ENCODE measurements at regions not wholly inside any gene's neighbourhood (a gene's known extent, or its start where the extent isn't known, plus 50 kb on each side); places are given as distances from the start of the nearest gene placed in this dataset.

- Histone ChIP-seq H3F3A (ENCODE audit: insufficient read depth, low read length, poor library complexity, severe bottlenecking) (no peaks in the 10 kb centered on the region), H4K20me1 (ENCODE audit: insufficient read depth) (no peaks in the 10 kb centered on the region), H3K79me2 (replicated peaks; ENCODE audit: insufficient read depth, low read length) (no peaks in the 10 kb centered on the region), H3K27ac (ENCODE audit: low read length) (no peak overlapping the region), H3K27me3 (ENCODE audit: insufficient read depth, low read depth, low read length) (no peaks in the 10 kb centered on the region), H3K9ac (ENCODE audit: low read length) (no peak overlapping the region), H3K9me2 (ENCODE audit: insufficient read depth, low read length) (no peaks in the 10 kb centered on the region), H3K4me3 (ENCODE audit: low read length) (no peak overlapping the region), H3K36me3 (ENCODE audit: insufficient read depth, low read length) (no peaks in the 10 kb centered on the region), H3K4me2 (ENCODE audit: low read length) (no peak overlapping the region), H2AFZ (ENCODE audit: low read depth, low read length) (no peak overlapping the region), H3K9me3 (ENCODE audit: low read length) (no peaks in the 10 kb centered on the region)
- no peak for TF ChIP-seq SMC3 (conservative IDR thresholded peaks at IDR 0.05; ENCODE audit: poor library complexity)
- no peak for TF ChIP-seq POLR2AphosphoS5 (IDR thresholded peaks at IDR 0.05)
- TF ChIP-seq EZH2 (IDR thresholded peaks at IDR 0.05; ENCODE audit: borderline replicate concordance, insufficient read depth, low read length, poor library complexity, severe bottlenecking), result no peak
- TF ChIP-seq RAD21 (conservative IDR thresholded peaks at IDR 0.05), result no peak
- TF ChIP-seq TAF1 (IDR thresholded peaks at IDR 0.05; ENCODE audit: low read depth), result no peak
- no peak for TF ChIP-seq EP300 (conservative IDR thresholded peaks at IDR 0.05; ENCODE audit: poor library complexity, severe bottlenecking)
- TF ChIP-seq MXI1 (conservative IDR thresholded peaks at IDR 0.05; ENCODE audit: poor library complexity, severe bottlenecking), result no peak
- TF ChIP-seq CTCF (IDR thresholded peaks at IDR 0.05; ENCODE audit: poor library complexity, severe bottlenecking), result no peak
- TF ChIP-seq REST (IDR thresholded peaks at IDR 0.05; ENCODE audit: borderline replicate concordance), result no peak
These were observed 94.1 kb upstream of the BMP4 start for GRCh38 chr14:54050759-54051158.

DNA sequence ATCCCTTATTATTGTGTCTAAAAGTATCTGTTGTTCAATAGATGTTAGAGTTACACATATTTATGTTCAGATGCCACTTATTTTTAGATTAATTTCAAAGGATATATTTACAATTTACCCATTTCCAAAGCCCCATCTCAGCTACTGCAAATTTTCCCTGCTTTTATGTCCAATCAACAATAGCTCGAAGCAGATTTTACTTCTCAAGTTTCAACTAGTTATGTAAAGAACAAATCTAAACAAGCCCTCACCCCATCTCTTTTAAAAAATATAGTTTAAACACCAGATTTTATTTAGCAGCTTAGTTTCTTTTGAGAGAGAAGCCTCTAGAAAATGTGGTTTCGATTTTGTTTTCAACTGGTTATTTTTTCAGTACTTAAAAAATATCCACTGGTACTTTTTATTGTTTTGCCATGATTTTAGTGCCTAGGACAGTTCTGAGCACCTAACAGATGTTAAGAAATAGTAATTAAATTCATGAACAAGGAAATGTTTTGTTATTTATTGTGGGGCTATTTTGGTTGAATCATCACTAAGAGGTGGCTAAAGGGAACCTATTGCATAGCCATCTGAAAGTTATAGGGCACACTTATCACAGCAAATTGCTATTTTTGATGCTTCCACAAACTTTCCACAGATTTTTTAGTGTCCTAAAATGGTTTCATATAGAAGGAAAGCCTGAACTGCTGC lies 96.2 kb upstream of the BMP4 start:
- H3K27me3 ChIP-seq (ENCODE audit: insufficient read depth, low read depth, low read length), result no peaks in the 10 kb centered on the region

More for the DNA sequence above, 96.2 kb upstream of the BMP4 start:
- H3K36me3 ChIP-seq (ENCODE audit: insufficient read depth, low read length), result no peaks in the 10 kb centered on the region
- no peaks in the 10 kb centered on the region for H3K9me2 ChIP-seq (ENCODE audit: insufficient read depth, low read length)
- no peak overlapping the region for H3K4me3 ChIP-seq (ENCODE audit: low read length)
- TF ChIP-seq SMC3 (conservative IDR thresholded peaks at IDR 0.05; ENCODE audit: poor library complexity) (no peak), EZH2 (IDR thresholded peaks at IDR 0.05; ENCODE audit: borderline replicate concordance, insufficient read depth, low read length, poor library complexity, severe bottlenecking) (no peak), EP300 (conservative IDR thresholded peaks at IDR 0.05; ENCODE audit: poor library complexity, severe bottlenecking) (no peak), TAF1 (IDR thresholded peaks at IDR 0.05; ENCODE audit: low read depth) (no peak), RAD21 (conservative IDR thresholded peaks at IDR 0.05) (no peak), MXI1 (conservative IDR thresholded peaks at IDR 0.05; ENCODE audit: poor library complexity, severe bottlenecking) (no peak), POLR2AphosphoS5 (IDR thresholded peaks at IDR 0.05) (no peak), CTCF (IDR thresholded peaks at IDR 0.05; ENCODE audit: poor library complexity, severe bottlenecking) (no peak), REST (IDR thresholded peaks at IDR 0.05; ENCODE audit: borderline replicate concordance) (no peak)
- no peaks in the 10 kb centered on the region for H3F3A ChIP-seq (ENCODE audit: insufficient read depth, low read length, poor library complexity, severe bottlenecking)
- H3K27ac ChIP-seq (ENCODE audit: low read length), result no peak overlapping the region
- no peaks in the 10 kb centered on the region for H3K9me3 ChIP-seq (ENCODE audit: low read length)
- H3K79me2 ChIP-seq (replicated peaks; ENCODE audit: insufficient read depth, low read length), result no peaks in the 10 kb centered on the region
- no peaks in the 10 kb centered on the region for H4K20me1 ChIP-seq (ENCODE audit: insufficient read depth)
- no peak overlapping the region for H2AFZ ChIP-seq (ENCODE audit: low read depth, low read length)
- H3K9ac ChIP-seq (ENCODE audit: low read length), result no peak overlapping the region
- no peak overlapping the region for H3K4me2 ChIP-seq (ENCODE audit: low read length)

All from neural cell (in vitro differentiated cells).